HG02571 (cell line): ENCODE measurements at regions not wholly inside any gene's neighbourhood (a gene's known extent, or its start where the extent isn't known, plus 50 kb on each side); places are given as distances from the start of the nearest gene placed in this dataset.
A peak's percentile ranks its signal among the peaks of the same experiment; 100 is the strongest.

Source experiments
- ATAC-seq: cut with Tn5 transposase; IDR thresholded peaks from one replicate; pipeline ENCODE4 v1.9.1; 2021; ENCODE audit warnings: mild to moderate bottlenecking, moderate library complexity; ENCODE audit not compliant: unreplicated experiment

GRCh38 chr18:46343931-46344372 lies 239.8 kb downstream of the HAUS1 start:
- peak; percentile 84 for ATAC-seq

GRCh38 chr18:46344416-46345180 lies 240.4 kb downstream of the HAUS1 start:
- no peak for ATAC-seq

GRCh38 chr18:46345181-46345465 lies 240.9 kb downstream of the HAUS1 start:
- no peak for ATAC-seq

DNA sequence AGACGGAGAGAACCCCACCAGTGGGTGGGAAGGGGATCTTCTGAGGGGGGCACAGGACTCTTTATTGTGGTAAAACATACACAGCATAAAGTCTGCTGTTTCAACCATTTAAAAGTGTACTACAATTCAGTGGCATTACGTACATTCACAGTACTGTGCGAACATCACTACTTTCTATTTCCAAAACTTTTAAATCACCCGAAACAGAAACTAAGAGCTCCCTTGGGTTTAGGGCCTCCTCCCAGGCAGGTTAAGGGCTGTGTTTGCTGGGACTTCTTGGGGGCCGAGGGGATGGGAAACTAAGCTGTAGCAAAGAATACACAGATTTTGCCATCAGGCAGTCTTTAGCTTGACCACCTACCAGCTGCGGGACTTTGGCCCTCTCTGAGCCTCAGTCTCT lies 242.0 kb downstream of the HAUS1 start:
- no peak for ATAC-seq

- no peak for ATAC-seq
Measured at GRCh38 chr18:46346896-46347630, 242.9 kb downstream of the HAUS1 start.

DNA sequence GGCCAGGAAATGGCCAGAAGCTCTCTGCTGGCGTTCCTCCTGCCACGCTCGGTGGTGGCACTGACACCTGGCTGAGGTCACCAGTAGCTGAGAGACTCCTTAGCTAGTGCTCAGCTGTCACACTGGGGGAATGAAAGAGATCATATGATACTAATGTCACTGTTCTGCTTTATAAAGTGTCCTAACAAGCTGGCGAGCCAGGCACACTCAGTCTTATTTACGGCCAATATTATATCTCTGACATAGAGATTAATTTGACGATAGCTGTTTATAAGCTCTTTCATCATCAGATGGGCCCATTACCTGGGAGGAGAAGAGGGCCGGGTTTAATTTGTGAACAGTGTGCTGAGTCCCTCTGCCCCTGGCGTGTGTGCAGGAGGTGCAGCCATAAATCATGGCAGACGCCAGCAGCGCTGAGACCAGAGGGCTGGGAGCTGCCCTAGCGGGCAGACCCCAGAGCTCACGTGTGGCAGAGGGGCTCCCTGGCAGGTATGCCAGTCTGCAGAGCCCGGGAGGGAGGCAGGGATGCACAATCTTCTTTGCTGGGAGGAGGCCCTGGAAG lies 246.5 kb downstream of the HAUS1 start:
- ATAC-seq: no peak

DNA sequence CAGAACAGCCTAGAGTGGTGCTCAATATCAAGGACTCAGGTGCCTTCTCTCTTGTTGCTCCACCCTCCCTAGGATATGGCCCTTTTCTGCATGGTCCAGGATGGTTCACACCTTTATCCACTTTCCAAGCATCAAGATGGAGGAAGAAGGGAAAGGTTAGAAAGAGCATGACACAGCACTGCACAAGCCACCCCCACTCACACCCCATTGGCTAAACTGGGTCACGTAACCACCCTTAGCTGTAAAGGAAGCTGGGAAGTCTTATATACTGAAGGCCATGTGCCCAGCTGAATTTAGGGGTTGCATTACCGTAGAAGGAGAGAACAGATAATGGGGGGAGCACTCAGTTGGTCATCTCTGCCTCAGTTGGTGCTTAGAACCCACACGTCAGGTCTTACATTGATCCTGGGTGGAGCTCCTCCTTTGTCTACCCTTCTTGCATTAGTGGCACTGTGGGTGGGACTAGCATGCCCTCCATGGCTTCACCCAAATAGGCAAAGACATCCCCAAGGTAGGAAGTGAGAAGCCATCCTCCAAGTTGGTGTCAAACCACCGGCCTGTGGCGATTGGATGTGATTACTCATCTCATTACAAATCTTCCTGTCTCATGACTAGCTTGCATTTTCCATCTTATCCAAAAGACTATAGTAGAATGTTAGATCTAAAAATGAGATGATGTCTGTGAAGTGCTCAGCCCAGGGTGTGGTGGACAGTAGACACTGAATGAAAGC lies 248.5 kb downstream of the HAUS1 start:
- no peak for ATAC-seq

DNA sequence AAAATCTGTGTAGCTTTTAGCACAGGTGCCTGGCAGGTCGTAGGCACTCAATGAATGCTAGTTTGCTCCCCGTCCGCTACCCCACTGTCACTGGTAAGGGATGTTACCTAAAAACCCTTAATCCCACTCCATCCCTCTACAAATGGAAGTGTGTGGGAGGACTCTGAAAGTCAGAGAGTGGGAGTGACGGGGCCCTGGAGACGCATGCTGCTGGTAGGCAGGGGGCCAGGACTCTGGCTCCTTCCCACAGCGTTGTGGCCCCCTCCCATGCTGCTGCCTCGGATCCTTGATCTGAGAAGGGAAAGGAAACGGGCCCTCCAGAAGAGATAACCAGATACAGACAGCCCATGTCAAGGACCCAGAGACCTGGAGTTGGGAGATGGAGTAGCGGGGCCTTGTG lies 249.3 kb downstream of the HAUS1 start:
- no peak for ATAC-seq

GRCh38 chr18:46356278-46357033 lies 252.3 kb downstream of the HAUS1 start:
- no peak for ATAC-seq

GRCh38 chr18:46360102-46360699 lies 256.0 kb downstream of the HAUS1 start:
- ATAC-seq: no peak

DNA sequence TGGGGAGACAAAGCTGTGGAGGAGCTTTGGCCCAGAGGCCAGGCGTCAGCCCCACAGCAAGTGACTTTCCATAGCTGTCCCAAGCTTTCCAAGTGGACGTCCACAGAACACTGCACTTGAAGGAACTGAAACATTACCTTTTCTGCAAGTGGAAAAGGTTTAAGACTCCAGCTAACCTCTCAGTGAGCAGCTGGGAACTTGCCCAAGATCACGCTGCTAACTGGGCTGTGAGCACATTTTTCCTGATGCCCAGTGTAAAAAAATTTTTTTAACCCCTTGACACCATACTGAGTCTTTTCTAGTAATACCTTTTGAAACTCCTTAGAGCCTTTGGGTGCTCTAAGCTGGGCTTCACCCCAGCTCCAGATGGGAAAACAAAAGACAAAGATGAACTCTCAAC lies 256.7 kb downstream of the HAUS1 start:
- ATAC-seq: no peak

- no peak for ATAC-seq
Measured at GRCh38 chr18:46362533-46362932, 258.3 kb downstream of the HAUS1 start.

DNA sequence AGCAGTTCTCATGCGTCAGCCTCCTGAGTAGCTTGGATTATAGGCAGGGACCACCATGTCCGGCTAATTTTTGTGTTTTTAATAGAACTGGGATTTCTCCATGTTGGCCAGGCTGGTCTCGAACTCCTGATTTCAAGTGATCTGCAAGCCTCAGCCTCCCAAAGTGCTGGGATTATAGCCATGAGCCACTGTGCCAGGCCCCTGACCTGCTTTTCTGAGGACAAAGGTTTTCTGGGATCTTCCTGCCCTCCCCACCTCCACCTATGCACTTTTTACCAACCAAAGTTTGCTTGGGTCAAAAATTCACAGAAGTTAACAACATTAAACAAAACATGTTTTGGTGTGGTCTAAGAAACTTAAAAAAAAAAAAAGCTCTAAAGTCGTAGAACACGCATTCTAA lies 259.9 kb downstream of the HAUS1 start:
- ATAC-seq: no peak

DNA sequence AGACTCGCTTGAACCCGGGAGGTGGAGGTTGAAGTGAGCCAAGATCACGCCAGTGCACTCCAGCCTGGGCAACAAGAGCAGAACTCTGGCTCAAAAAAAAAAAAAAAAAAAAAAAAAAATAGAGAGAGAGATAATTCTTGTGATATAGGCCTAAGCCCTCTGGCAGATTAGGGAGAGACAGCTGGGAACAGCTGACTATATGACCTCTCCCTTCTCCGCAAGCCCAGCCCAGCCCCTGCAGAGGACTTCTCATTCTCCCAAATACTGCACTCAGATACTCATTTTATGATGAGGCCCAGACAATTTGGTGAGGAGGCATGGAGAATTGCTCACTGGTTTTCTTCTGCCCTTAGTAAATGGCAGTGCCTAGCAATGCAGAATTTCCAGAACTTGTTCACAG lies 262.0 kb downstream of the HAUS1 start:
- ATAC-seq: no peak

DNA sequence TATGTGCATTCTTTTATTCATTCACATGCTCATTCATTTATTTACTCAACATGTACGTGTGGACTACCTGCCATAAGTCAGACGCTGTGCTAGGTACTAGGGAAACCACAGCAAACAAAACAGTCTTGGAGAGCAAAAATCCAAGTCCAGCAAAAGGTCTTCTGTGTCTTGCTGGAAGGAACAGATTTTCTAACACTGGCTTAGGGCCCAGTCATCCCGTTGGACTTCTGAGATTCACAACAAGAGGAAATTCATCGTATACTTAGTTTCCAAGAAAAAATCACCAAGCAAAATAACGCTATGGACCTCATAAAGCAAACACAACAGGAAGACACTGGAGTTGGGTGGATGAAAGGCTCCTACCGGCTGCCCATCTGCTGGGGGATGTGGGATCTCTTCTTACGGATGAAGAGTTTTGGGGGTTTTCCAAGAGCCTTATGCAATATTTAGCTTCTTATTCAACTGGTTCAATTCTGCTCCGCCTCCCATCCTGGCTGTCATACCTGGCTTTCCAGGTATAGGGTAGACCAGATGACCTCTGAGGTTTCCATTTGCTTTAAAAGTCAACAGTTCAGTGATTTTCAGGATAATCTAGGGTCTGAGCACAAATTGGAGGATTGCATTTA lies 262.7 kb downstream of the HAUS1 start:
- ATAC-seq: no peak

DNA sequence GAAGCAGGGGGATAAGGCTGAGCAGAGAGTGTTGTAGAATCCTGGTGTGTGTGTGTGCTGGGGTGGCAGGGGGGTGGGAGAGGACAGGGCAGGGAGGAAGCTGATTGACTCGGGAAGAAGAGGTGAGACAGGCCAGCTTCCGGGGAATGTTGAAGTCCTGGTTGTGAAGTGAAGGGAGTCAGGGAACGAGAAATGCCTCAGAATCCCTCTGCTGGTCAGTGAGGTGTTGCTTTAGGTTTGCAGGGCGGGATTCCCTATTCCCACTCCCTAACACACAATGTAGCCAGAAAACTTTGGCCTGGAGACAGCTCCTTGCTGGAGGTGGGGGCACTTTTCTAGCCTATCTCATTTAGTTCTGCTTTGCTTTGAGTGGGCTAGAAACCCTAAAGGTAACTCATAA lies 265.1 kb downstream of the HAUS1 start:
- no peak for ATAC-seq

DNA sequence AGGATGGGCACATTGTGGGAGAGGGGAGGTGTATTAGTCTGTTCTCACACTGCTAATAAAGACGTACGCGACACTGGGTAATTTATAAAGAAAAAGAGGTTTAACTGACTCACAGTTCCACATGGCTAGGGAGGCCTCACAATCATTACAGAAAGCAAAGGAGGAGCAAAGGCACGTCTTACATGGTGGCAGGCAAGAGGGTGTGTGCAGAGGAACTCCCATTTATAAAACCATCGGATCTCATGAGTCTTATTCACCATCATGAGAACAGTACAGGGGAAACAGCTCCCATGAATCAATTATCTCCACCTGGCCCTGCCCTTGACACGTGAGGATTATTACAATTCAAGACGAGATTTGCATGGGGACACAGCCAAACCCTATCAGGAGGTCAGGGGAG lies 266.7 kb downstream of the HAUS1 start:
- ATAC-seq: no peak

- no peak for ATAC-seq
Measured at GRCh38 chr18:46372670-46373069, 268.5 kb downstream of the HAUS1 start.

- ATAC-seq: no peak
Measured at GRCh38 chr18:46373131-46373530, 268.9 kb downstream of the HAUS1 start.

DNA sequence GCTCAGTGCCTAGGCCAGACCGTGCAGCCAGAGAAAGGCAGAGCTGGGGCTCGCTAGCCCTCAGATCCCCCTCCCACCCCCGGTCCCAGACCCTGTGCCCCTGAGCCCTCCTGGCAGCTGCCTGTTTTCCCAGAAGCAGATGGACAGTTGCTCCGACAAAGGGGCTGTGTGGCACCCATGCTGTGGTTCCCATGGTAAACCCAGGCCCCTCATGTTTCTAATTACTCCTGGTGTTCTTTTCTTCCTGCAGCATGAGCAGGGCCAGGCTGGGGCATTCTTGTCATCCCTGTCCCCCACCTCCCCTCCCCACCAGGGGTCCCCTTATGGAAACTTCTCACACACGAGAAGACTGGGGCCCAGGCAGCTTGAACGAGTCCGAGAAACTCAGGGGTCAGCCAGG lies 269.6 kb downstream of the HAUS1 start:
- no peak for ATAC-seq
